MM.1S (cell line): ENCODE measurements at regions not wholly inside any gene's neighbourhood (a gene's known extent, or its start where the extent isn't known, plus 50 kb on each side); places are given as distances from the start of the nearest gene placed in this dataset.

Experiments used
- DNase-seq: peaks from one replicate; pipeline ENCODE4 v3.0.0-alpha.2; 2015
- H2AFZ ChIP-seq: fragments of 300-600 bp; sonication (generic); 2 replicates; pipeline ENCODE4 v1.6.0; 2016; ENCODE audit warnings: antibody characterized with exemption, low read length
- H3F3A ChIP-seq: fragments of 300-600 bp; sonication (generic); 2 replicates; pipeline ENCODE4 v1.6.1; 2016; ENCODE audit warnings: mild to moderate bottlenecking, antibody characterized with exemption, low read length, moderate library complexity, mixed read lengths; ENCODE audit not compliant: insufficient read depth
- H3K27ac ChIP-seq: fragments of 300-600 bp; sonication (generic); 2 replicates; pipeline ENCODE4 v1.5.1; 2016; ENCODE audit warnings: mild to moderate bottlenecking, low read length
- H3K27me3 ChIP-seq: fragments of 300-600 bp; sonication (generic); replicated peaks from 2 replicates; pipeline ENCODE4 v1.6.0; 2016; ENCODE audit warnings: low read length; ENCODE audit not compliant: insufficient read depth
- H3K36me3 ChIP-seq: fragments of 300-600 bp; sonication (generic); replicated peaks from 2 replicates; pipeline ENCODE4 v1.6.1; 2016; ENCODE audit warnings: mild to moderate bottlenecking, low read length, mixed read lengths; ENCODE audit not compliant: insufficient read depth
- H3K4me1 ChIP-seq: fragments of 300-600 bp; sonication (generic); 2 replicates; pipeline ENCODE4 v1.6.1; 2016; ENCODE audit warnings: low read length, mixed read lengths
- H3K4me2 ChIP-seq: fragments of 300-600 bp; sonication (generic); 2 replicates; pipeline ENCODE4 v1.6.0; 2016; ENCODE audit warnings: low read depth, low read length
- H3K4me3 ChIP-seq: fragments of 300-600 bp; sonication (generic); 2 replicates; pipeline ENCODE4 v1.5.1; 2016; ENCODE audit warnings: low read length, mixed read lengths
- H3K79me2 ChIP-seq: fragments of 300-600 bp; sonication (generic); 2 replicates; pipeline ENCODE4 v1.6.1; 2016; ENCODE audit warnings: mixed run types, low read length, mixed read lengths
- H3K9ac ChIP-seq: fragments of 300-600 bp; sonication (generic); 2 replicates; pipeline ENCODE4 v1.6.1; 2016; ENCODE audit warnings: low read length, mixed read lengths
- H3K9me2 ChIP-seq: fragments of 300-600 bp; sonication (generic); replicated peaks from 2 replicates; pipeline ENCODE4 v1.6.1; 2016; ENCODE audit warnings: mild to moderate bottlenecking, low read length, mixed read lengths; ENCODE audit not compliant: insufficient read depth
- H3K9me3 ChIP-seq: fragments of 300-600 bp; sonication (generic); replicated peaks from 2 replicates; pipeline ENCODE4 v1.6.1; 2016; ENCODE audit warnings: mild to moderate bottlenecking, low read length, mixed read lengths; ENCODE audit not compliant: insufficient read depth
- H4K20me1 ChIP-seq: fragments of 300-600 bp; sonication (generic); 2 replicates; pipeline ENCODE4 v1.6.1; 2016; ENCODE audit warnings: mild to moderate bottlenecking, low read length, moderate library complexity, mixed read lengths; ENCODE audit not compliant: insufficient read depth
- EZH2 ChIP-seq: fragments of 300-600 bp; sonication (generic); optimal IDR thresholded peaks from 2 replicates; pipeline ENCODE3; 2017; ENCODE audit warnings: low read depth, mild to moderate bottlenecking, antibody characterized with exemption, low read length, mixed read lengths
- EZH2phosphoT487 ChIP-seq: fragments of 300-600 bp; sonication (generic); IDR thresholded peaks from 2 replicates; pipeline ENCODE4 v1.6.1; 2018; ENCODE audit warnings: antibody characterized with exemption, low read length
- TF ChIP-seq, protein P1 (sequence below): fragments of 300-600 bp; sonication (generic); IDR thresholded peaks from 2 replicates; pipeline ENCODE4 v1.5.1; 2016; ENCODE audit warnings: antibody characterized with exemption, low read length, mixed read lengths

GRCh38 chr3:34216711-34217335 is 418.4 kb downstream of the PDCD6IP start:
- no peak overlapping the region for H3K4me2 ChIP-seq
- no peaks in the 10 kb centered on the region for H3K9me3 ChIP-seq
- H3K9me2 ChIP-seq: no peaks in the 10 kb centered on the region
- H3K4me3 ChIP-seq: no peak overlapping the region
- H3K4me1 ChIP-seq: no peaks in the 10 kb centered on the region
- TF ChIP-seq, protein P1, sequence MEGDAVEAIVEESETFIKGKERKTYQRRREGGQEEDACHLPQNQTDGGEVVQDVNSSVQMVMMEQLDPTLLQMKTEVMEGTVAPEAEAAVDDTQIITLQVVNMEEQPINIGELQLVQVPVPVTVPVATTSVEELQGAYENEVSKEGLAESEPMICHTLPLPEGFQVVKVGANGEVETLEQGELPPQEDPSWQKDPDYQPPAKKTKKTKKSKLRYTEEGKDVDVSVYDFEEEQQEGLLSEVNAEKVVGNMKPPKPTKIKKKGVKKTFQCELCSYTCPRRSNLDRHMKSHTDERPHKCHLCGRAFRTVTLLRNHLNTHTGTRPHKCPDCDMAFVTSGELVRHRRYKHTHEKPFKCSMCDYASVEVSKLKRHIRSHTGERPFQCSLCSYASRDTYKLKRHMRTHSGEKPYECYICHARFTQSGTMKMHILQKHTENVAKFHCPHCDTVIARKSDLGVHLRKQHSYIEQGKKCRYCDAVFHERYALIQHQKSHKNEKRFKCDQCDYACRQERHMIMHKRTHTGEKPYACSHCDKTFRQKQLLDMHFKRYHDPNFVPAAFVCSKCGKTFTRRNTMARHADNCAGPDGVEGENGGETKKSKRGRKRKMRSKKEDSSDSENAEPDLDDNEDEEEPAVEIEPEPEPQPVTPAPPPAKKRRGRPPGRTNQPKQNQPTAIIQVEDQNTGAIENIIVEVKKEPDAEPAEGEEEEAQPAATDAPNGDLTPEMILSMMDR: no peak
- no peak for TF ChIP-seq EZH2
- no peak for TF ChIP-seq EZH2phosphoT487
- H3K9ac ChIP-seq: no peak overlapping the region
- no peaks in the 10 kb centered on the region for H3K79me2 ChIP-seq
- no peaks in the 10 kb centered on the region for H3K27me3 ChIP-seq
- no peaks in the 10 kb centered on the region for H4K20me1 ChIP-seq
- H2AFZ ChIP-seq: no peak overlapping the region
- no peaks in the 10 kb centered on the region for H3K36me3 ChIP-seq
- DNase-seq: no peak
- no peak overlapping the region for H3K27ac ChIP-seq
- no peaks in the 10 kb centered on the region for H3F3A ChIP-seq

DNA sequence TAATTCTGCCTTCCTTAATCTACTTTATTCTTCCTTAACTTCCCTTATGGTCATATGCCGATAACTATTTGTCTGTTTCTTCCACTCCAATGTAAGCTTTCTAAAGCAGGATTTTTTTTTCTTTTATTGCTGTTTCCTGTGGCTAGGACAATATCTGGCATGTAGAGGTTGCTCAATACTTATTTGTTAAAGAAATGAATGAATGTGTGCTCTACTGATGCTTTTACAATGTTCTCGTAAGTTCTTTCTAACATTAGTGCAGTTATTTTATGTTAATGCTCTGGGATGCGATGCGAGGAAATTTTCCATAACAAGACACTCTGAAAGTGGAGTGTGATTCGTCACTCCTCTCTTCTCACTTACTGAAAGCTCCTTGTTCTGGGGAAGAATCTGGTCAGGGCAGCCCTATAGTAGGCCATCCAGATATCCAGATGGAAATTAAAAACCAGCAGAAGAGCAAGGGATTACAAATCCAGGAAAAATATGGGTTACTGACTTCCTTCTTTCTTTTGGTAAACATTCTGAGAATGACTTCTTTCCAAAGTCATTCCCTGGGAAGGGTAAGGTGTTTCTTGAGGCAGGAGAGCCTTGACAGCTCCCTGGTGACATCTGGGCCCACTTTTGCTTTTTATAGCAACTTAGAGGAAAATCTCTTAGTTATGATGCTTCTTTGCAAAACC is 420.4 kb downstream of the PDCD6IP start:
- no peaks in the 10 kb centered on the region for H3K36me3 ChIP-seq

GRCh38 chr3:34219556-34219955 is 421.1 kb downstream of the PDCD6IP start:
- no peak for DNase-seq
- no peak overlapping the region for H3K9ac ChIP-seq
- no peak overlapping the region for H3K27ac ChIP-seq
- H3K27me3 ChIP-seq: no peaks in the 10 kb centered on the region
- H3K79me2 ChIP-seq: no peaks in the 10 kb centered on the region
- no peak overlapping the region for H2AFZ ChIP-seq
- no peaks in the 10 kb centered on the region for H3K9me3 ChIP-seq
- H3F3A ChIP-seq: no peaks in the 10 kb centered on the region
- no peaks in the 10 kb centered on the region for H3K4me1 ChIP-seq
- H3K9me2 ChIP-seq: no peaks in the 10 kb centered on the region
- no peaks in the 10 kb centered on the region for H4K20me1 ChIP-seq
- no peak overlapping the region for H3K4me3 ChIP-seq
- H3K4me2 ChIP-seq: no peak overlapping the region
- TF ChIP-seq EZH2phosphoT487: no peak
- TF ChIP-seq EZH2: no peak
- TF ChIP-seq, protein P1: no peak
- H3K36me3 ChIP-seq: no peaks in the 10 kb centered on the region

More for the DNA sequence above, 420.4 kb downstream of the PDCD6IP start:
- no peak for DNase-seq
- Histone ChIP-seq H3F3A (no peaks in the 10 kb centered on the region), H3K9me3 (no peaks in the 10 kb centered on the region), H3K9me2 (no peaks in the 10 kb centered on the region), H3K27ac (no peak overlapping the region), H3K4me1 (no peaks in the 10 kb centered on the region), H4K20me1 (no peaks in the 10 kb centered on the region), H3K4me3 (no peak overlapping the region), H3K9ac (no peak overlapping the region), H3K27me3 (no peaks in the 10 kb centered on the region), H3K79me2 (no peaks in the 10 kb centered on the region), H3K4me2 (no peak overlapping the region), H2AFZ (no peak overlapping the region)
- TF ChIP-seq, protein P1: no peak
- TF ChIP-seq EZH2 (no peak), EZH2phosphoT487 (no peak)
